T follicular helper cell (primary cell): ENCODE measurements at regions not wholly inside any gene's neighbourhood (a gene's known extent, or its start where the extent isn't known, plus 50 kb on each side); places are given as distances from the start of the nearest gene placed in this dataset.

Experiments used
- DNase-seq: peaks from one replicate; pipeline ENCODE4 v3.0.0-alpha.2; 2020; ENCODE audit warnings: low read depth

DNA sequence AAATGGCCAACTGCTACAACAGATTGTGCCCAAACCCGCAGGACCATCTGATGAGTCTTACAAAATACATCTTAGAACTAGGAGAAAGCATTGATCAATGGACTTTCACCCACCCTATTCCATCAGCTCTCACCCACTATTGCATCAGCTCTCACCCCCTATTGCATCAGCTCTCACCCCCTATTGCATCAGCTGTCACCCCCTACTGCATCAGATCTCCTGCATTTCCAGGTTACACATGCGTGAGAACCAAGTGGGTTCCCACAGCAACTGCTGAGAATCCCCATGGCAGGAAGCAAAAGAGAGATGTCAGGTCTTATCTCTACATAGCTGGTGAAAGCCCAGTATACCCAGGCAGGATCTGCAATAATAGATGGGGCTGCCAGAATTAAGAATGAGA, 533.5 kb downstream of the LTN1 start:
- DNase-seq = no peak

DNA sequence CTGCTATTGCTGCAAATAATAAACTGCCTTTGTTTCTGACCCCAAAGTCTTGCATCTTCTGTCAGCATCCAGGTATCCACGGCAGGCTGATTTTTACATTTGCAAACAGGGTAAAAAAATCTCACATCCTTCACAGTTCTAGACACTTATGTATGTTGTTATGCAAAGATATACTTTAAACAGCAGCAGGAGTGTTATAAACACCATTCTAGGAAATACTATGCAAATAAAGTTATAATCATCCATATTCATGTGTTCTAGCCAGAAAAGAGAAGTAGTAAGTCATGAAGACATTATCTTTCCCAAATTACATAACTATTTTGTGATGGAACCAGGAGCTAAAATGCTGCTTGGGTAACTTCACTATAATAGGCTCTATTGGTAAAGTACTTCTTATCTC, 534.2 kb downstream of the LTN1 start:
- no peak for DNase-seq

DNA sequence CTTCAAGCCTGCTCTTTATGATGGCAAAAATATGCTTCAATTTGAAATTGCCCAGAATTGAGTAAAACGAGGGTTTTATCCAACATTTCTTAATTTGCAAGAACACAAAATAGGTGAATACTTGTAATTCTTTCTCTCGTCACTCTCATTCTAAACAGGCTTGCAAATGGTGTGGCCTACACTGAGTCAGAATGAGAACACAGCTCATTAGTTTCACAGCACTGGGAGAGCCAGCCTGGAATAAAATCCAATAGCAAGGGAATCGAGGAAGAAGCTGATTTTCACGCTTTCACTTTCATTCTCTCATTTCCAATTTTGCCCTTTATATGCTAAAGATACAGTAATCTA, 537.5 kb downstream of the LTN1 start:
- no peak for DNase-seq

DNA sequence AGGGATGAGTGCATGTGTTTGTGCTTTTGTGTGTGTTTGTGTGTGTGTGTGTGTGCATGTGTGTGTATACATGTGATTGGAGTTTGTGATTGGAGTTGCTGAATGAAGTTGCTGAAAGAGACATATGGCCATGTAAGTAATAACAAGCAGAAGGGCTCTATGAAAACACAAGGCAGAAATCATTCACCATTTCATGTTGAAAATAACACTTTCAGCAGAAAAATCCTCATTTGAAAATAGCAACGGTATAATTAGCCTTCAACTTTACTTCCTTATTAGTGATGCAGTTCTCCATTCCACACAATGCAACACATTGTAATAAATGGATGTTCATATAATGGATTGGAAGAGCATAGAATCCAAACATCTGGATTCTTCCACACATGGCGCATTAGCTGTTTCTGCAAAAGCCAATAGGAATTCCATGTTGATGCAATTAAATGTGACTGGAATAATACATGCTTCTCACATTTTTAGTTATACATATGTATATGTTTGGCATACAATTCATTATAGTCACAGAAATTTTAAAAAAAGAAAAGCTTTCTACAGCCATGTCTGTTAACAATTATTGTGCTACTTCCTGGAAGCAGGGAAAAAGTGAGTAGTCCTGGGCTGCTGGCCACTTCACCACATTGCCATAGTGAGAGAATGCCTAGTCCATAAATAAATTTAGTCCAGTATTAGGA, 538.0 kb downstream of the LTN1 start:
- DNase-seq = no peak

DNA sequence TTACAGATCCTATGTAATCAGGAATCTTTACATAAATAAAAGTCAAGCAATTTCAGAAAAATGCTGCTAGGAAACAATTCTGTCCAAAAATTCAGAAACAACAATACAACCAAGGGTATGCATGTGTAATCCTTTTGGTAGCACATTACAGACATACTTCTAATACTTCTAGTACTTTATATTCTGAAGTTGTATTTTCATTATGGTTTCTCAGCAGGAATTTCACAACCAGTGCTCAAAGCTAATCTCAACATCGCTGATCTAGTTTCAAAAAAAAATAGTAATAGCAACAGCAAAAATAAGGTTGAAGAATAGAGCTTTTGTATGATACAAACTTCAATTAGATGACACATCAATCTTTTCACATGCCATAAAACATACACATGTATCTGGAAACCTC, 545.2 kb downstream of the LTN1 start:
- no peak for DNase-seq

DNA sequence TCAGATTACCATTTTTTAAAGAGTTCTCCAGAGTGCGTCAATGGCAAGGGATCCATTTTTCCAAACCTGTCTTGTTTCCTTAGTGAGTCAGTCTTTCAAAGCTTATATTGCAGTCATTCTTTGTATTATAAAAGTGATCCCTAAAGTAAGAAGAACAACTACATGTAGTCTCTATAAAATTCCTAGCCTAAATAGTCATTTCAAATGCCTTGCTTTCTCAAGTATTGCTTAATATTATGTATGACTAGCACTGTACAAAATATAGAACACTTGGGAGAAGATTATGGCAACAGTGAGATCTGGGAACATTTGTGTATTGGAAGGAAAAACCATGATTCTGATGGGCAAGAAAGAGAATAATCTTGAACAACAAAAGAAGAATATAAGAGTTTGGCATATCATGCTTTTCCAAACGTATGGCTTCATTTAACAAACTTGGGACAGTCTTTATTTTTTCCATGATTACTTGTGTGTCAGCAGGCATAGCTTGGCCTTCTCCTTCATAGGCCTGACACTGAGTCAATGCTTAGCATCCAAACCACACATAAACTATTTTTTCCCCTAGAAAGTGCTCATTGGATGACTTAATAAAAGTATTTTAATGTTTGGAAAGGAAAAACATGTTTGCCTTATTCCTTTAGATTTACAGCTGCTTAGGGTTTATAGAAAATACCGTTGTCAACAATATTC, 547.4 kb downstream of the LTN1 start:
- DNase-seq = no peak

DNA sequence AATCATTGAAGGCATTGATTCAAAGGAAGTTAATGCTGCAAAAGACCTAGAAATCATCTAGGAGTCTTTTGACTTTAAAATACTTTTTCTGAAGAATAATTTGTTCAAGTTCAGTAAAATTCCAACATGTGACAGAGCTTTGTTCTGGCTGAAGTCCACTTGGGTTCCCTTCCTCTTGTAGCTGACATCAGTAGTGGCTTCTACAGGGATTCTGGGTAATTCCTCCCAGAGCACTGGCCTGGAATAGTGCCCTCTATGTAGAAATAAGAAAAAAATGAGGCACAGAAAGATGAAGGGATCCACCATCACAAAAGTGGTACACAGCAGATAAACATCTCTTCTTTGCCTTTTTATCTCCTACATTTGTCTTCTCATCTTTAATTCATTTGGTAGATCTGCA, 548.1 kb downstream of the LTN1 start:
- DNase-seq = no peak

DNA sequence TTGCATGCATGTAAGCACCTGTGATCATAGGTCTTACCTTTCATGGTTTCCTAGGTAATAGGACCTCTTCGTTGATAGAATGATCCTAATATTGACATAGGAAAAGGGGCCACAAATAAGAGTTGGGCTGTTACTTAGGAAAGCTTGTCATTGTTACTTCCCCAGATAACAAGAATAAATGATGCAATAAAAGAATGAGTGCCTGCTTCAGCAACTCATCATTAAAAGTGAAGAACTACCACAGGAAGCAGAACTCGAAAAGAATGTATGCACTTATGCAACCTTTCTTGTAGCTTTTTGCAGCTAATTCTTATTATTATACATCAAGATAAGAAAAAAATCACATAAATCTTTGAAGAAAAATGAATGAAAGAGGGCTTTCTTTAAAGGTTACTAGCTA, 548.6 kb downstream of the LTN1 start:
- no peak for DNase-seq

DNA sequence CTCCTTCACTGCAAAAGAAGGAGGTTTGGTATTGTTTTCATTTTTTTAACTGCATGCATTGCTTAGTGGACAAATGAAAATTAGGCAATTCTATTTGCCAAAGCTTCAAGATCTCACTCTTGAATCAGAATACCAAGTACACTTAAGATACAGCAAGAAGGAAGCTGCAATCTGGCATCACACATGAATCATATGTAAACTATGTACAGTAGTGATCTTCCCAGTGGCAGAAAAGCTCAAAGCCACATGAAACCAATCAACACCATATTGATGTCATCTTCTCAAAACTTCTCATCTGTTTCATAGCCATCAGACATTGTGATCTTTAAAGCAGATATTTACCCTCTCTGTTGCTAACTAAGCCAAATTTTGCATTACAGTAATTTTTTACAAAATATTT, 550.1 kb downstream of the LTN1 start:
- no peak for DNase-seq

DNA sequence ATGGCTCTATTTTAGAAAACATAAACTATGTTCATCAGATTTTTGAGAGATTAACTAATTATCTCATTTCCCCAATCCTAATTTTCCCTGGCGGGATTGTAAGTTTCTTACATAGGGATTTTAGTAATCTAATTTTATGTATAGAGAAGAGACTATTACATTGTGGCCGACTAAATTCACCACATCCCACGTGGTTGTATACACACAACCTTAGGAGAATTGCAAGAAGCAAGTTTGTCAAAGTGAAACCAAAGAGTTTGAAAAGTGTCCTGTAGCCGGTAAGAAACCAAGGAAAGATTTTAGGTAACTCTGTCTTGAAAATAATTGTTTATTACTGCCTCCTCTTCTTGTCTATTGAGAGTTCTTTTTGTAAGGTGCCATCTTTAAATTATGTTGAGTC, 550.6 kb downstream of the LTN1 start:
- DNase-seq = no peak

DNA sequence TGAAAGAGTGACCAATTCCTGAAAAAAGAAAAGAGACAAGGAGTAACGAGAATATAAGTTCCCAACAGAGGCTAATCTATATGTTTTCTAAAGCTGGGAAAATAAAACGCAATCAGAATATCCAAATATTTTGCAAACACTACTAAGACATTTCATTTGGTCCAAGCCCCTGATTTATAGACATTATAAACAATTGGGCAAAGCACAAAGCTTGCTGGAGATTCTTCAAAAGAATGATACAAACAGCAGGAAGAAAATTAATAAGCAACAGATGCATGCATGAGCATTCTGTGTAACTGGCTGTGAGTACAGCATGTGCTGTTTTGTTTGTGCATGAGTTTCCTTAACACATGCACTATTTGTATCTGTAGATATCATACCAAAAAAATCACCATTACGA, 552.9 kb downstream of the LTN1 start:
- DNase-seq = no peak

DNA sequence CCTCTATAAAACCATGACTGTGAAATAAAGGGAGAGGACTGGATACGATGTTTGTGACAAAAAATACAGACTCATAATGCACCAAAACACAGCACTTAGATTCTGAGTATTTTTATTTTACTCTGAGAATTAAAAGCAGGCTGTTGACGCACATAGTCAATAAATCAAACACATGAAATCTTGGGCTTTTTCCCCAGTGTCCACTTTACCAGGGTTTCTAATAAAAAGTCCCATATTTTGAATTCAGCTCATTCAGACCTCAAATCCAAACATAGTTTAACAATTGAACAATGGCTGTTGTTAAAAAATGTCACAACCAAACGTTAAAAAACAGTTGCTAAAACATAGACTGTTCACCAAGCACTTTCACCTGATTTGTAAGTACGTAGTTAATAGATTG, 553.4 kb downstream of the LTN1 start:
- DNase-seq = no peak

DNA sequence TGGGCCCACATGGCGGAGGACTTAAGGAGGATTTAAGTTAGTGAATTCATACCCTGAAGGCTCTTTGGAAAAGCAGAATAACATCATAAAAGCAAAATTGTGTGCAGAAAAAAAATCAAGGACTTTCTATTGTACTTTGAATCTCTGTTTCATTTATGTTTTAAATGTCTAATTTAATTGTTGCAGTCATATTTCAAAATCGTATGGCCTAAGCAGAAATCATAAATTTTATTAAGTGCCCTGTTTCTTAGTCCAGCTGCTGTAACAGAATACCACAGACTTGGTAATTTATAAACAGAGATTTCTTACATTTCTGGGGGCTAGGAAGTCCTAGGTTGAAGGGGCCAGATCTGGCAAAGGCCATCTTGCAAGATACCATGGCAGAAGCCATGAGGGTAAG, 555.6 kb downstream of the LTN1 start:
- no peak for DNase-seq

DNA sequence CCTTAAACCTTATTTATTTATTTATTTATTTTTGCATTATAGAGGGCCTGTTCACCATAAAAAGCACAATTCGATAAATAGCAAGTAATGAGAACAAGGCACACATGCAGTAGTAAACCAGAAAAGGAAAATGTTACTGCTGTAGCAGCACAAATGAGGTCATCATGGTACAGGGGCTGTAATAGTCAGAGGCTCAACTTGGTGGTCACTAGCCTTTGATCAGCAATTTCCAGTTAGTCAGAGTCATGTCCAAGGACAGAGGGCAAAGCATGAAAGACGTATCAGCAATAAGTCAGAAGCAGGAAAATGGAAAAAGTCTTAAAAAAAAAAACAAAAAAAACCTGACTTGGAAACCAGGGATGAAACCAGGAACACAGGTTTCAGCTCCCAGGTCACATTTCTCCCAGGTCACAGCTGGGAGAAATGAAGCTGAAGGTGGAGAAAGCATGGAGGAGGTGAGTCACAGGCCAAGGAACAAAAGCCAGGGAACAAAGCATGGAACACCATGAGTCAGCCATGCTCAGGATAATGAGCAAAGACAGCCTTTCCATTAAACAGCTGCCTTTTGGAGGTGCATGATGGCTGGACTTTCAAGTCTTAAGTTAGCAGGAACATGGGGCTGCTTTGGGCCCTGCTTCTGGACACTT, 556.3 kb downstream of the LTN1 start:
- no peak for DNase-seq

DNA sequence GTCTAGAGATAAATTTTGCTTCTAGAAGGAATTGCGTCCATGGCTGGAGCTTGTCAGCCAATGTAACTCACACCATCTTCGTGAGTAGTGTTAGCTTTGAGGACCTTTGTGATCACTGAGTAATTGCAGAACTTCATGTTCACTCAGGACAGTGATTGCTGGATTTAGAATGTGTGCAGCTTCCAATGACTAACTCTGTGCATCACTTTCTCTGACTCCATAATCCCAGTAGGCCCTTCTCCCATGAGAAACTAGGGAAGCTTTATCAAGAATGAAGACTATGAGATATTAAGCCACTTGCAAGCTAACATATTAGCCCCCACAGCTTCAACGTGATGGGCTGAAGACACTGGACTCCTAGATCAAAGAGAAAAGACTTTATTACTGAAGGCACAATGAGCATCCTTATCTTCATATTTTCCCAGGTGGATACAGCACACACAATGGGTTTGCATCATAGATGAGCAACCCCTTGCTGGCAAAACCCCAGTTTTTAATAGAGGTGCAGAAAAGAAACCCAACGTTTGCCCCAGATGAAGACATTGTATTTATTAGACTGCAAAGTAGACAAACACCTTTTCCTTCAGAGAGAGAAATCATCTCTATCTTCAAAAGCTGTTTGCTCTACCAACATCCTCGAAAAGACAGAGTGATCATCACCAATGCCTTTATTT, 561.0 kb downstream of the LTN1 start:
- no peak for DNase-seq

DNA sequence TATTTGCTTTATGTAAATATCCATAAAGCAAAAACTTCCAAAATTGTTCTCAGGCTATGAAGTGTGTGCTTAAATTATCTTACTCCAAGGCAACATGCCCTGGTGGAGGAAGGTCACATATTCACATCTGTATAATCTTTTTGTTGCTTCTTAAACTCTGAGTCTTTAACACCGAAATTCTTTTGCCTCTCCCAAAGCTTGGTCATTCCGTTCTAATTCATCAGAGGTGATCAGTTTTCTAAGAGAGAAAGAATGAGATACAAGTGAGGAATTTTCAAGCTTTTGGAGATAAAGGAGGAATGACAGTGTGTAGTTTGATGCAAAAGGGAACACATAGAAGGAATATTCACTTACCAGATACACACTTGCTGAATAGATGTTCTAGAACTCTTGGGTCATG, 561.7 kb downstream of the LTN1 start:
- DNase-seq = no peak

DNA sequence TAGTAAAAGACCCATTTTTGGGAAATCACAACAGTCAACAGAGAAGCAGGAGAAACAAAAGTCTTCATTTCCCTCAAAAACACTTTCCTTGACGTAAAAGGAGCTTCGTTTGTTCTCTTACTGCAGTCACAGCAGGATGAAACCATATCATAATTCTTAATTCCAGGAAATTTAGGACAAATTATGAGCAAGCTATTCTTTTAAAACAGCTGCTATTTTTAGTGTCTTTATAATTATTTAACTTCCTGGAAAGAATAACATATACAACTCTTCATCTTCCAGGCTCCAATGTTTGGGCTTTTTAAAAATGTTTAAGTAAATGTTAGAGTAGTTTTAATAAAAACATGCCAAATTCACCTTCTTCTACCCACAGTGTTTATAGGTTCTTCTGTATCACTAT, 563.5 kb downstream of the LTN1 start:
- DNase-seq = no peak

DNA sequence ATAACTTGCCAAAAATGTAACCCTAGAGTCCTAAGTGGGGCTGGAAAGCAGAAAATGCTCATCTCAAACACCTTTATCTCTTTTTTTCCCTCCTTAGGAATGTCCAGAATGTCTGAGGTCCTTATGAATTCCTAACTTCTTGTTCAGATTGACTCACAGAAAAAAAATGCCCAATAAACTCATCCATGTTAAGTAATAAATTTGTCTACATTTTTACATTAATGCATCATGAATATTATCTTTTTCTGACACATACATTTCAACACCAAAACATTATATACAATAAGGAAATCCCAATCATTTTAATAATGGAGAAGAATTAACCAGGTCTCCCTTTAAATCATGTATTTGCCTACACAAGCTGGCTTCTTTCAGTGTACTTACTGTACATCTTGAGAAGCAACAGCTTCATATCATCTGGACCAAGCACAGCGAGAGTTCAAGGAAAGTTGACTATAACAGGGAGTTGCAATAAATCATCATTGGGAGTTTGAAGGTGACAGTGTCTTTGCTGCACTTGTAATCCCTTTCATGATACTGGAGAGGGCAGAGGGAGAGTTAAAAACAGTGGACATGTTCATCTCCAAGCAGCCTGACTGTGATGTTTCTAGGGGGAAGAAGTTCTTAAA, 565.2 kb downstream of the LTN1 start:
- no peak for DNase-seq

DNA sequence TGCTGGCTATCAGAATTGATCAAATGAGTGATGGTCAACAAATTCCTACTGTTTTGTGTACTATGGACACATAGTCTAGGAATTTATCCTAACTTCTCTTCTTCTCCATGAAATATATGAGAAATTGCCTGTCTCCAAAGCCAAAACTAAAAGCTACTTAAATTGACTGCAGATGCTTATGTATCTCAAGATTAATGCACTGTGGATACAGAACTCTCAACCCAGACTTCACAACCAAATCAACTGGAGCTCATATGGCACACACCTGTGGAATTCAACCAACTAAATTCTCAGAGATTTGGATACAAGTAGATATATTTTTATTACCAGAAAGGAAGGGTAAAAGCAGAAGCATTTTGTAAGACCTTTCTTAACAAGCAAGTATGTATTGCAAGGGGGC, 566.1 kb downstream of the LTN1 start:
- DNase-seq = no peak

DNA sequence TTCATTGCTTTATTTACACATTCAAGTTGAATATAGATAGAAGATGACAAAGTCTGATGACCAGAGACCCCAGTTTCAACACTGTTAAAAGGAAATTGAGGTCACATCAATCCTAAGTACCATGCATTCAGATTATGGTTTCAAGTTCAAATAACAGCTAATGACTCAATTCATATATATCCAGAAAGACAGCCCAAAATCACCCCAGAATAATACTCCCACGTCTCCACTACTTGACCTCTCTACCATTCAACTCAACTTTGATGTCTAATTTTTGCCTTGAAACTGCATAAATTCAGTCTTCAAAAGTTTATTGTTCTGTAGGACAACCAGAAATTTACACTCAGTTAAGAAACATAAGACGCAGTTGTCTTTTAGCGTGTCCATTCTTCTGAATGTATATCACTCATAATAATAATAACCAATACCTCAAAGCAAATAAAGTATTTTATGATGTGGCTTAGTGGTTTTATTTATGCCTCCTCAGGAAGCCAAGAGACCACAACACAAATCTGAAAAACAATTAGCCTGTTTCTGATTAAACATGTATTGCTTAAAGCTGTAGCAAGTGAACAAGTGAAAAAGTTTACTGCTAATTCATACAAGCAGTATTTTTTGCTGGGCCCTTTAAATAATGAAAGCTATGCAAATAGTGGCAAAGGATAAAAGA, 569.0 kb downstream of the LTN1 start:
- DNase-seq = no peak

DNA sequence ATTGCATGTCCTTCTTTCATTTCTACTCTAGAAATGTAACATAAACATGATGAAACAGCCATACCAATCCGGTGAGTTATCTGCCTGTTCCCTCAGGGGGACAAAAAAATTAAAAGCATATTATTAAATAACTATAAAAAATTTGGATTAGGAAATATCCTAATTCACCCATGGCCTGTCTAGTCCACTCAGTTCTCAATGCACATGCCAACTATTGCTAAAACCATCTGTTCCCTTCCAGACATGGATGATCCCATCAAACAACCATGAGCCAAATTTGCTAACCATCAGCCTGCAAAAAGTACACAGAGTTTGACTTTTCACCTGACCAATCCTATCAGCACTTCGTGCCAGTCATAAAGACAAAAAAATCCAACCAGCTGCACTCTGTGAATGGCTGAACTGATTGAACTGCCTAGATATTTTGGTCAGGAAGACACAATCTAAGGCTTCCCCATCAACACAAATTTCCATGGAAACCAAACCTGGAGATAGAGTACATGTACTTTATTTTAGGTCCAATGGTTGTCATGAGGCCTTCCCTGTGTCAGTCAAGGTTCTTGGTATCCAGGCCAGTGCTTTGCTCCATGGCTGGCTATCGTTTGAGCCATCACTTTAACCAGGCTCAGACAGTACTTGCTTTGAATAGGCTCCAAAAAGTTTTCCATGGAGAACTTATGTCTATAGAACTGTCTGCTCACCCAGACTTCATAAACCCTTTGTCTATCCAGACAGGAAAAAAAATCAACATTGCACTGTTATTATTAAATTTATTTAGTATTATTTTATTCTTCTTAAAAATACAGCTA, 570.8 kb downstream of the LTN1 start:
- no peak for DNase-seq
